Gastroesophageal sphincter (tissue), 3 donors: ENCODE measurements at regions not wholly inside any gene's neighbourhood (a gene's known extent, or its start where the extent isn't known, plus 50 kb on each side); places are given as distances from the start of the nearest gene placed in this dataset.

ENCODE experiments used
- EP300 ChIP-seq: sonication (generic); formaldehyde crosslinking; IDR thresholded peaks from one replicate; pipeline ENCODE4 v1.6.1; 2017; ENCODE audit warnings: antibody characterized with exemption, mild to moderate bottlenecking
- POLR2A ChIP-seq, 2 donors: fragments of 450-650 bp; IDR thresholded peaks; one replicate each; pipeline ENCODE4 v1.6.1; 2017; ENCODE audit warnings: antibody characterized with exemption in 2 of 2, mild to moderate bottlenecking in 2 of 2, moderate library complexity in 1 of 2
- POLR2AphosphoS5 ChIP-seq: sonication (generic); formaldehyde crosslinking; IDR thresholded peaks from one replicate; pipeline ENCODE4 v1.6.1; 2017; ENCODE audit warnings: antibody characterized with exemption
- TF ChIP-seq, protein P1 (sequence below), 4 experiments: fragments of 200-600 bp in 2 of 4; fragments of 450-650 bp in 2 of 4; sonication (generic) in 1 of 4; IDR thresholded peaks; one replicate each; pipeline ENCODE4 v1.5.1; 2017 to 2019; ENCODE audit warnings: antibody characterized with exemption in 4 of 4, mild to moderate bottlenecking in 2 of 4, moderate library complexity in 2 of 4

GRCh38 chr16:82476786-82477185, 150.0 kb upstream of the CDH13 start:
- TF ChIP-seq, protein P1, sequence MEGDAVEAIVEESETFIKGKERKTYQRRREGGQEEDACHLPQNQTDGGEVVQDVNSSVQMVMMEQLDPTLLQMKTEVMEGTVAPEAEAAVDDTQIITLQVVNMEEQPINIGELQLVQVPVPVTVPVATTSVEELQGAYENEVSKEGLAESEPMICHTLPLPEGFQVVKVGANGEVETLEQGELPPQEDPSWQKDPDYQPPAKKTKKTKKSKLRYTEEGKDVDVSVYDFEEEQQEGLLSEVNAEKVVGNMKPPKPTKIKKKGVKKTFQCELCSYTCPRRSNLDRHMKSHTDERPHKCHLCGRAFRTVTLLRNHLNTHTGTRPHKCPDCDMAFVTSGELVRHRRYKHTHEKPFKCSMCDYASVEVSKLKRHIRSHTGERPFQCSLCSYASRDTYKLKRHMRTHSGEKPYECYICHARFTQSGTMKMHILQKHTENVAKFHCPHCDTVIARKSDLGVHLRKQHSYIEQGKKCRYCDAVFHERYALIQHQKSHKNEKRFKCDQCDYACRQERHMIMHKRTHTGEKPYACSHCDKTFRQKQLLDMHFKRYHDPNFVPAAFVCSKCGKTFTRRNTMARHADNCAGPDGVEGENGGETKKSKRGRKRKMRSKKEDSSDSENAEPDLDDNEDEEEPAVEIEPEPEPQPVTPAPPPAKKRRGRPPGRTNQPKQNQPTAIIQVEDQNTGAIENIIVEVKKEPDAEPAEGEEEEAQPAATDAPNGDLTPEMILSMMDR (IDR thresholded peaks at IDR 0.05): no peak
- no peak for TF ChIP-seq POLR2A (IDR thresholded peaks at IDR 0.05)
- TF ChIP-seq EP300: no peak
- no peak for TF ChIP-seq POLR2AphosphoS5
